Endodermal cell (in vitro differentiated cells): ENCODE measurements at regions not wholly inside any gene's neighbourhood (a gene's known extent, or its start where the extent isn't known, plus 50 kb on each side); places are given as distances from the start of the nearest gene placed in this dataset.

Experiments used
- DNase-seq: peaks from one replicate; pipeline ENCODE4 v3.0.0-alpha.2; 2017
- H3K27ac ChIP-seq: 2 replicates; pipeline ENCODE4 v1.5.1; 2013; ENCODE audit warnings: mild to moderate bottlenecking, low read depth, low read length, moderate library complexity
- H3K27me3 ChIP-seq: 2 replicates; pipeline ENCODE4 v1.6.1; 2013; ENCODE audit warnings: mild to moderate bottlenecking, low read length, moderate library complexity; ENCODE audit not compliant: insufficient read depth, control insufficient read depth, poor library complexity, severe bottlenecking
- H3K36me3 ChIP-seq: 2 replicates; pipeline ENCODE4 v1.7.0; 2013; ENCODE audit warnings: mild to moderate bottlenecking, low read length, moderate library complexity; ENCODE audit not compliant: control insufficient read depth, insufficient read depth
- H3K4me1 ChIP-seq: one replicate; pipeline ENCODE4 v1.7.0; 2013; ENCODE audit warnings: low read length; ENCODE audit not compliant: control insufficient read depth, insufficient read depth
- H3K4me3 ChIP-seq: 2 replicates; pipeline ENCODE4 v1.5.1; 2013; ENCODE audit warnings: mild to moderate bottlenecking, low read length, moderate library complexity
- H3K9ac ChIP-seq: 2 replicates; pipeline ENCODE4 v1.6.1; 2013; ENCODE audit warnings: mild to moderate bottlenecking, low read length, moderate library complexity; ENCODE audit not compliant: poor library complexity, severe bottlenecking; ENCODE audit errors: extremely low read depth
- H3K9me3 ChIP-seq: 2 replicates; pipeline ENCODE4 v1.6.1; 2013; ENCODE audit warnings: mild to moderate bottlenecking, low read length, moderate library complexity; ENCODE audit not compliant: control insufficient read depth
- H3K27ac Mint-ChIP-seq: 2 replicates; pipeline ENCODE4 v1.8.0; 2020; ENCODE audit warnings: mixed read lengths
- H3K27me3 Mint-ChIP-seq: 2 replicates; pipeline ENCODE4 v1.8.0; 2021; ENCODE audit warnings: mild to moderate bottlenecking, mixed read lengths; ENCODE audit not compliant: insufficient read depth
- H3K36me3 Mint-ChIP-seq: 2 replicates; pipeline ENCODE4 v1.8.0; 2020; ENCODE audit warnings: low read depth, mixed read lengths
- H3K4me1 Mint-ChIP-seq: 2 replicates; pipeline ENCODE4 v1.8.0; 2020; ENCODE audit warnings: mixed read lengths
- H3K4me3 Mint-ChIP-seq: 2 replicates; pipeline ENCODE4 v1.8.0; 2020; ENCODE audit warnings: mild to moderate bottlenecking, moderate library complexity, mixed read lengths
- H3K9me3 Mint-ChIP-seq: 2 replicates; pipeline ENCODE4 v1.8.0; 2020; ENCODE audit warnings: mild to moderate bottlenecking, mixed read lengths
- CTCF ChIP-seq: fragments of 200-600 bp; sonication (generic); conservative IDR thresholded peaks from 2 replicates; pipeline ENCODE4 v1.5.0; 2021; ENCODE audit warnings: antibody characterized with exemption, mild to moderate bottlenecking
- WGBS, 2 experiments: methylation state at CpG; one replicate each; pipeline versions ENCODE4 v1.1.5 to v1.1.7; 2013; ENCODE audit warnings: missing lambda C conversion rate in 2 of 2, mixed read lengths in 1 of 2; ENCODE audit not compliant: insufficient coverage in 1 of 2, insufficient read length in 1 of 2; 5-methylcytosine and 5-hydroxymethylcytosine counted together

- Mint-ChIP-seq H3K27me3 (no peaks in the 10 kb centered on the region), H3K4me1 (peaks cover 2% of the 10 kb centered on the region), H3K27ac (no peak overlapping the region), H3K4me3 (no peak overlapping the region), H3K36me3 (no peaks in the 10 kb centered on the region), H3K9me3 (no peaks in the 10 kb centered on the region)
- Histone ChIP-seq H3K9me3 (no peaks in the 10 kb centered on the region), H3K4me3 (no peak overlapping the region), H3K27ac (no peak overlapping the region), H3K36me3 (no peaks in the 10 kb centered on the region), H3K4me1 (no peaks in the 10 kb centered on the region), H3K9ac (no peak overlapping the region), H3K27me3 (no peaks in the 10 kb centered on the region)
- no peak for DNase-seq
- no peak for TF ChIP-seq CTCF
- 90 to 95% methylated on average over 2 to 3 of the region's 3 CpGs for WGBS, 2 experiments
Measured at GRCh38 chr4:58871509-58871908, 1761.3 kb upstream of the IGFBP7 start.

GRCh38 chr4:58849026-58849425, 1738.8 kb upstream of the IGFBP7 start:
- TF ChIP-seq CTCF = no peak
- Histone ChIP-seq H3K27me3 (no peaks in the 10 kb centered on the region), H3K27ac (no peak overlapping the region), H3K9me3 (no peaks in the 10 kb centered on the region), H3K36me3 (no peaks in the 10 kb centered on the region), H3K4me3 (no peak overlapping the region), H3K9ac (no peak overlapping the region), H3K4me1 (no peaks in the 10 kb centered on the region)
- no peak overlapping the region for H3K27ac Mint-ChIP-seq
- 100% methylated on average over 1 of the region's 1 CpG; no CpG with 5 or more reads in 1 of the 2 experiments for WGBS, 2 experiments
- H3K4me1 Mint-ChIP-seq = no peaks in the 10 kb centered on the region
- DNase-seq = no peak
- no peak overlapping the region for H3K4me3 Mint-ChIP-seq
- no peaks in the 10 kb centered on the region for H3K36me3 Mint-ChIP-seq
- no peaks in the 10 kb centered on the region for H3K27me3 Mint-ChIP-seq
- H3K9me3 Mint-ChIP-seq = peaks cover 6% of the 10 kb centered on the region

- H3K9me3 Mint-ChIP-seq = no peaks in the 10 kb centered on the region
- no peaks in the 10 kb centered on the region for H3K9me3 ChIP-seq
- H3K27ac Mint-ChIP-seq = no peak overlapping the region
- H3K36me3 Mint-ChIP-seq = no peaks in the 10 kb centered on the region
- no peak for TF ChIP-seq CTCF
- no peak overlapping the region for H3K4me3 Mint-ChIP-seq
- no peaks in the 10 kb centered on the region for H3K27me3 Mint-ChIP-seq
- no peak overlapping the region for H3K4me3 ChIP-seq
- H3K36me3 ChIP-seq = no peaks in the 10 kb centered on the region
- H3K9ac ChIP-seq = no peak overlapping the region
- H3K4me1 ChIP-seq = no peaks in the 10 kb centered on the region
- H3K27me3 ChIP-seq = no peaks in the 10 kb centered on the region
- no peaks in the 10 kb centered on the region for H3K4me1 Mint-ChIP-seq
- no peak for DNase-seq
- no peak overlapping the region for H3K27ac ChIP-seq
Measured at GRCh38 chr4:58843455-58843854, 1733.3 kb upstream of the IGFBP7 start.
